HEK293T (cell line): ENCODE measurements at regions not wholly inside any gene's neighbourhood (a gene's known extent, or its start where the extent isn't known, plus 50 kb on each side); places are given as distances from the start of the nearest gene placed in this dataset.

Experiments used
- CTCF ChIA-PET: fragments of 350-600 bp; formaldehyde crosslinking; extraction: SDS; loops from one replicate; lab custom pipeline; 2021; ENCODE audit warnings: antibody characterized with exemption, inconsistent platforms; lab: Yijun Ruan, JAX
- POLR2A ChIA-PET: fragments of 350-600 bp; formaldehyde crosslinking; extraction: SDS; loops from one replicate; lab custom pipeline; 2020; ENCODE audit warnings: antibody characterized with exemption, inconsistent platforms; lab: Yijun Ruan, JAX
- DNase-seq: peaks from one replicate; pipeline ENCODE4 v3.0.0; 2012; ENCODE audit warnings: mixed read lengths; ENCODE audit errors: extremely low spot score
- ARNT ChIP-seq: fragments of 450-650 bp; IDR thresholded peaks from 2 replicates; pipeline ENCODE4 v1.6.1; 2017; ENCODE audit warnings: mild to moderate bottlenecking
- BHLHE40 ChIP-seq: fragments of 450-650 bp; IDR thresholded peaks from 2 replicates; pipeline ENCODE4 v1.6.1; 2016; ENCODE audit warnings: mild to moderate bottlenecking, moderate library complexity, borderline replicate concordance
- CTBP1 ChIP-seq: fragments of 450-650 bp; IDR thresholded peaks from 2 replicates; pipeline ENCODE4 v1.6.1; 2016; ENCODE audit warnings: borderline replicate concordance
- ELF4 ChIP-seq: fragments of 450-650 bp; IDR thresholded peaks from 2 replicates; pipeline ENCODE4 v1.6.1; 2017; ENCODE audit warnings: antibody characterized with exemption
- FOXA1 ChIP-seq: fragments of 450-650 bp; IDR thresholded peaks from 2 replicates; pipeline ENCODE4 v1.6.1; 2016; ENCODE audit warnings: mild to moderate bottlenecking
- FOXK2 ChIP-seq: fragments of 450-650 bp; IDR thresholded peaks from 2 replicates; pipeline ENCODE4 v1.6.1; 2016; ENCODE audit warnings: mild to moderate bottlenecking
- FOXM1 ChIP-seq: fragments of 450-650 bp; IDR thresholded peaks from 2 replicates; pipeline ENCODE4 v1.6.1; 2017; ENCODE audit warnings: mild to moderate bottlenecking, borderline replicate concordance
- HDGF ChIP-seq: fragments of 450-650 bp; IDR thresholded peaks from 2 replicates; pipeline ENCODE4 v1.6.1; 2017; ENCODE audit warnings: antibody characterized with exemption, borderline replicate concordance
- L3MBTL2 ChIP-seq: fragments of 450-650 bp; conservative IDR thresholded peaks from 2 replicates; pipeline ENCODE4 v1.6.1; 2016; ENCODE audit warnings: mild to moderate bottlenecking
- LEF1 ChIP-seq: fragments of 450-650 bp; IDR thresholded peaks from 2 replicates; pipeline ENCODE4 v1.6.1; 2017; ENCODE audit warnings: mild to moderate bottlenecking, borderline replicate concordance
- NFRKB ChIP-seq: fragments of 450-650 bp; IDR thresholded peaks from 2 replicates; pipeline ENCODE4 v1.6.1; 2016; ENCODE audit warnings: mild to moderate bottlenecking, moderate library complexity
- PKNOX1 ChIP-seq: fragments of 450-650 bp; IDR thresholded peaks from 2 replicates; pipeline ENCODE4 v1.6.1; 2016
- SP1 ChIP-seq: fragments of 450-650 bp; IDR thresholded peaks from 2 replicates; pipeline ENCODE4 v1.6.1; 2017
- SUZ12 ChIP-seq: fragments of 450-650 bp; IDR thresholded peaks from 2 replicates; pipeline ENCODE4 v1.6.1; 2016; ENCODE audit warnings: mild to moderate bottlenecking
- TARDBP ChIP-seq: fragments of 450-650 bp; IDR thresholded peaks from 2 replicates; pipeline ENCODE4 v1.6.1; 2016
- ZNF384 ChIP-seq: fragments of 450-650 bp; IDR thresholded peaks from 2 replicates; pipeline ENCODE4 v1.6.1; 2016

- TF ChIP-seq CTBP1 (no peak), PKNOX1 (no peak), ELF4 (no peak)
- CTCF ChIA-PET = interaction anchor here (0.6 kb wide), 1 partner anchor 10 kb away, joined by 3 read pairs; no protein-coding TSS in a partner anchor
- no peak for DNase-seq
- POLR2A ChIA-PET = no interaction called here
Measured at GRCh38 chr1:184153731-184154130, 102.2 kb downstream of the TSEN15 start.

GRCh38 chr1:184156521-184157393 lies 105.2 kb downstream of the TSEN15 start:
- ChIA-PET POLR2A (no interaction called here), CTCF (interaction anchor here (0.9 kb wide), 1 partner anchor 14 kb away, joined by 3 read pairs; no protein-coding TSS in a partner anchor)
- TF ChIP-seq BHLHE40 (no peak), FOXK2 (no peak), NFRKB (no peak), FOXM1 (no peak), SUZ12 (no peak), LEF1 (no peak), TARDBP (no peak), FOXA1 (no peak), ZNF384 (no peak), ARNT (no peak), SP1 (no peak), CTBP1 (no peak)
- DNase-seq = no peak

GRCh38 chr1:184157394-184157742 lies 105.8 kb downstream of the TSEN15 start:
- TF ChIP-seq HDGF (no peak), SP1 (no peak), LEF1 (no peak), BHLHE40 (no peak), FOXM1 (no peak), FOXK2 (no peak), ELF4 (no peak), SUZ12 (no peak), ZNF384 (no peak), CTBP1 (no peak)
- ChIA-PET POLR2A (no interaction called here), CTCF (no interaction called here)
- DNase-seq = no peak

- DNase-seq = no peak
- ChIA-PET POLR2A (no interaction called here), CTCF (no interaction called here)
- TF ChIP-seq CTBP1 (no peak), HDGF (no peak), SP1 (no peak), ELF4 (no peak), FOXK2 (no peak), SUZ12 (no peak)
Measured at GRCh38 chr1:184158896-184159681, 107.6 kb downstream of the TSEN15 start.

- CTCF ChIA-PET = interaction anchor here (0.5 kb wide), 1 partner anchor 21 kb away, joined by 3 read pairs; no protein-coding TSS in a partner anchor
- no peak for DNase-seq
- POLR2A ChIA-PET = no interaction called here
- TF ChIP-seq FOXA1 (no peak), L3MBTL2 (no peak), CTBP1 (no peak), BHLHE40 (no peak), ARNT (no peak), TARDBP (no peak), LEF1 (no peak), SUZ12 (no peak), ELF4 (no peak), FOXK2 (no peak), HDGF (no peak), PKNOX1 (no peak), ZNF384 (no peak), FOXM1 (no peak), SP1 (no peak), NFRKB (no peak)
Measured at GRCh38 chr1:184160236-184160635, 108.7 kb downstream of the TSEN15 start.

- POLR2A ChIA-PET = no interaction called here
- DNase-seq = no peak
- TF ChIP-seq FOXK2 (no peak), SUZ12 (no peak), TARDBP (no peak), FOXM1 (no peak), HDGF (no peak), LEF1 (no peak), L3MBTL2 (no peak), CTBP1 (no peak), SP1 (no peak), PKNOX1 (no peak), BHLHE40 (no peak)
- CTCF ChIA-PET = no interaction called here
Measured at GRCh38 chr1:184161071-184161698, 109.7 kb downstream of the TSEN15 start.
